ENCODE measurements at regions not wholly inside any gene's neighbourhood (a gene's known extent, or its start where the extent isn't known, plus 50 kb on each side); places are given as distances from the start of the nearest gene placed in this dataset.

DNA sequence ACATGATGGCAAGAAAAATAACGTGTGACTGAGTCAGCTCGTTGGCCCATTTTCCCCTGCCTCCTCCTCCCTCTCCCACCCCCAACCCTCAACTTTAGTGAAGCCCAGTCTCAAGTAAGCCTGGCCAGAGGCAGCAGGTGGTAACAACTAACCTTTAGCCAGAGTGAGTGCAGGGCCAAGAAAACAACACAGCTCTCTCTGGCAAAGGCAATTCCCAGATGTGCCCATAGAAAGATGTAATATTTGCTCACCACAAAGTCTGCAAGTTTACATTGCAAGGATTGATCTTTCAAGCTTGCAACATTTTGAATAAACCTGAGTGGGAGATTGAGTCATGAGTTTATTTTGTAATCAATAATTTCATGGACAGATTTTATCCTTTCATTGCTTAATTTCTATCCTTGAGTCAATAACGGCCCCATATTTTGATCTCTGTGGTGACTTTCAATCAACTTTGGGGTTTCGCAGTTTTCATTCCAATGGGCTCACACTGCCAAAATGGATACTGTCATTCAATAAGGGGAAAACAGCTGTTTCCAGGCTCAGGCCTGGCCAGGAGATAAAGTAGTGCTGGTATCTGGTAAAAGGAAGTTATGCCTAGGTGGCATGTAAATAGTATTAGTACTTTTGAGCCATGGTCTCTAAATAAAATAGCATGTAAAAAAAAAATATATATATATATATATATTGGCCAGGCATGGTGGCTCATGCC, 130.7 kb upstream of the TMEM164 start:
- no peak for TF ChIP-seq BHLHE40 (IDR thresholded peaks at IDR 0.05; ENCODE audit: borderline replicate concordance)
- no peak for TF ChIP-seq SUZ12 (IDR thresholded peaks at IDR 0.05)
- TF ChIP-seq FOXM1 (IDR thresholded peaks at IDR 0.05; ENCODE audit: borderline replicate concordance) = no peak
- no peak for TF ChIP-seq SP1 (IDR thresholded peaks at IDR 0.05)
- TF ChIP-seq, protein P1, sequence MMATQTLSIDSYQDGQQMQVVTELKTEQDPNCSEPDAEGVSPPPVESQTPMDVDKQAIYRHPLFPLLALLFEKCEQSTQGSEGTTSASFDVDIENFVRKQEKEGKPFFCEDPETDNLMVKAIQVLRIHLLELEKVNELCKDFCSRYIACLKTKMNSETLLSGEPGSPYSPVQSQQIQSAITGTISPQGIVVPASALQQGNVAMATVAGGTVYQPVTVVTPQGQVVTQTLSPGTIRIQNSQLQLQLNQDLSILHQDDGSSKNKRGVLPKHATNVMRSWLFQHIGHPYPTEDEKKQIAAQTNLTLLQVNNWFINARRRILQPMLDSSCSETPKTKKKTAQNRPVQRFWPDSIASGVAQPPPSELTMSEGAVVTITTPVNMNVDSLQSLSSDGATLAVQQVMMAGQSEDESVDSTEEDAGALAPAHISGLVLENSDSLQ (IDR thresholded peaks at IDR 0.05) = no peak
- TF ChIP-seq ZNF384 (IDR thresholded peaks at IDR 0.05) = no peak
- no peak for TF ChIP-seq L3MBTL2 (conservative IDR thresholded peaks at IDR 0.05)
- TF ChIP-seq FOXA1 (IDR thresholded peaks at IDR 0.05) = no peak
- no peak for TF ChIP-seq ELF4 (IDR thresholded peaks at IDR 0.05)
- no peak for TF ChIP-seq FOXK2 (IDR thresholded peaks at IDR 0.05)
- TF ChIP-seq LEF1 (IDR thresholded peaks at IDR 0.05; ENCODE audit: borderline replicate concordance) = no peak
- no peak for TF ChIP-seq HDGF (IDR thresholded peaks at IDR 0.05; ENCODE audit: borderline replicate concordance)
- TF ChIP-seq NFRKB (IDR thresholded peaks at IDR 0.05) = no peak
- TF ChIP-seq ARNT (IDR thresholded peaks at IDR 0.05) = no peak
- TF ChIP-seq CTBP1 (IDR thresholded peaks at IDR 0.05; ENCODE audit: borderline replicate concordance) = no peak
- DNase-seq (ENCODE audit: extremely low spot score) = no peak
- ChIA-PET CTCF (interaction anchor here (0.6 to 2.8 kb wide), 4 partner anchors 14 to 159 kb away, joined by 3 to 13 read pairs (median 7); no protein-coding TSS in a partner anchor), POLR2A (no interaction called here)

DNA sequence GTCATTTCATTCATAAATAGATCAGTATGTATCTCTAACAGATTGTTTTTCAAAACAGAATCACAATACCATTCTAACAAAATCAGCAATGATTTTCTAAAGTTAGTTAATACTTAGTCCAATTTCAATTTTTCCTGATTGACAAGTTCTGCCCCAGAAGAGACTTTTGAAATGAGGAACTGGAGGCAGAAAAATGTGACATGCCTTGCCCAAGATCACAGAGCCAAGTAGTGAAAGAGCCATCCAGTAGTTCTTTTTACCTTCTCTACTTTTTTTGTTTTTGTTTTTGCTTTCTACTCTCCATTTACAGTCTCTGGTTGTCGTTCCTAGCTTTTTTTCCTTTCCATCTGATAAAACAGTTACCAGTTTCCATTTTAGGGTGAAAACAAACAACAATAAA, 129.3 kb upstream of the TMEM164 start:
- DNase-seq (ENCODE audit: extremely low spot score) = no peak
- CTCF ChIA-PET = no interaction called here
- POLR2A ChIA-PET = no interaction called here
- no peak for TF ChIP-seq BHLHE40 (IDR thresholded peaks at IDR 0.05; ENCODE audit: borderline replicate concordance)
- no peak for TF ChIP-seq ELF4 (IDR thresholded peaks at IDR 0.05)
- TF ChIP-seq, protein P1 (IDR thresholded peaks at IDR 0.05) = no peak
- TF ChIP-seq CTBP1 (IDR thresholded peaks at IDR 0.05; ENCODE audit: borderline replicate concordance) = no peak
- TF ChIP-seq ARNT (IDR thresholded peaks at IDR 0.05) = no peak
- no peak for TF ChIP-seq NFRKB (IDR thresholded peaks at IDR 0.05)
- TF ChIP-seq SUZ12 (IDR thresholded peaks at IDR 0.05) = no peak

DNA sequence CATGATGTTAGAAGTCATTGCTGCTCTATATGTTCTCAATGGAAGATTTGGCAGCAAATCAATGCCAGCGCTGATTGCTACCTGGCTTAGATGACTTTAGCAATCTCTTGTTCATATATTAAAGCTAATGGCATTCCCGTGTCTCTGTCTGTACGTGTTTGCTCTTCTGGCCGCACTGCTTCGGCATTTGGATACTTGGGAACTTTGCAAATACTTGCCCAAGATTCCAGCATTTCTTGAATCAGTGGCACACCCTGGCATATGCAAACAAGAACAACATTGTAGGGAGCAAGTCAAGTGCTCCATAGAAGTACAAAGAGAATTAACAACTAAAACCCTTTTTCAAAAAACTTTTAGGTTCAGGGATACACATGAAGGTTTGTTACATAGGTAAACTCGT, 128.9 kb upstream of the TMEM164 start:
- CTCF ChIA-PET = no interaction called here
- no peak for TF ChIP-seq SUZ12 (IDR thresholded peaks at IDR 0.05)
- TF ChIP-seq L3MBTL2 (conservative IDR thresholded peaks at IDR 0.05) = no peak
- no peak for TF ChIP-seq BHLHE40 (IDR thresholded peaks at IDR 0.05; ENCODE audit: borderline replicate concordance)
- TF ChIP-seq FOXM1 (IDR thresholded peaks at IDR 0.05; ENCODE audit: borderline replicate concordance) = no peak
- TF ChIP-seq TARDBP (IDR thresholded peaks at IDR 0.05) = no peak
- no peak for TF ChIP-seq LEF1 (IDR thresholded peaks at IDR 0.05; ENCODE audit: borderline replicate concordance)
- TF ChIP-seq FOXK2 (IDR thresholded peaks at IDR 0.05) = no peak
- TF ChIP-seq CTBP1 (IDR thresholded peaks at IDR 0.05; ENCODE audit: borderline replicate concordance) = no peak
- TF ChIP-seq NFRKB (IDR thresholded peaks at IDR 0.05) = no peak
- no peak for TF ChIP-seq FOXA1 (IDR thresholded peaks at IDR 0.05)
- no peak for TF ChIP-seq ELF4 (IDR thresholded peaks at IDR 0.05)
- no peak for TF ChIP-seq ZNF384 (IDR thresholded peaks at IDR 0.05)
- no peak for TF ChIP-seq SP1 (IDR thresholded peaks at IDR 0.05)
- TF ChIP-seq HDGF (IDR thresholded peaks at IDR 0.05; ENCODE audit: borderline replicate concordance) = no peak
- TF ChIP-seq ARNT (IDR thresholded peaks at IDR 0.05) = no peak
- TF ChIP-seq, protein P1 (IDR thresholded peaks at IDR 0.05) = no peak
- POLR2A ChIA-PET = no interaction called here
- DNase-seq (ENCODE audit: extremely low spot score) = no peak

DNA sequence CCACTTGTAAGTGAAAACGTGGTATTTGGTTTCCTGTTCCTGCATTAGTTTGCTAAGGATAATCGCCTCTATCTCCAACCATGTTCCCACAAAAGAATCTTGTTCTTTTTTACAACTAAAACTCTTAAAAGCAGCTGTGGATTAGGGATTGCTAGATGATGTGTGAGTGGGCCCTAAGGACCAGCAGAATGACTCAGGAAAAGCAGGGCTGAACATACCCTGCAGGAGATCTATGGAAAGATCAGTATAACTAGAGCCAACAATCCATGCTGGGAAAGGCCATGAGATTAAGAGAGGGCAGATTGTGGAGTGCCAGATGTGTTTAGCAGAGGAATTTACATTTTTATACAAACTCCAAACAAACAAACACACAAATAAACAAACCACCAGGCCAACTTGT, 128.4 kb upstream of the TMEM164 start:
- ChIA-PET CTCF (no interaction called here), POLR2A (no interaction called here)
- TF ChIP-seq ZNF384 (IDR thresholded peaks at IDR 0.05) (no peak), CTBP1 (IDR thresholded peaks at IDR 0.05; ENCODE audit: borderline replicate concordance) (no peak), ELF4 (IDR thresholded peaks at IDR 0.05) (no peak), TARDBP (IDR thresholded peaks at IDR 0.05) (no peak), ARNT (IDR thresholded peaks at IDR 0.05) (no peak), SUZ12 (IDR thresholded peaks at IDR 0.05) (no peak), LEF1 (IDR thresholded peaks at IDR 0.05; ENCODE audit: borderline replicate concordance) (no peak), SP1 (IDR thresholded peaks at IDR 0.05) (no peak), NFRKB (IDR thresholded peaks at IDR 0.05) (no peak)
- TF ChIP-seq, protein P1 (IDR thresholded peaks at IDR 0.05) = no peak
- no peak for DNase-seq (ENCODE audit: extremely low spot score)

DNA sequence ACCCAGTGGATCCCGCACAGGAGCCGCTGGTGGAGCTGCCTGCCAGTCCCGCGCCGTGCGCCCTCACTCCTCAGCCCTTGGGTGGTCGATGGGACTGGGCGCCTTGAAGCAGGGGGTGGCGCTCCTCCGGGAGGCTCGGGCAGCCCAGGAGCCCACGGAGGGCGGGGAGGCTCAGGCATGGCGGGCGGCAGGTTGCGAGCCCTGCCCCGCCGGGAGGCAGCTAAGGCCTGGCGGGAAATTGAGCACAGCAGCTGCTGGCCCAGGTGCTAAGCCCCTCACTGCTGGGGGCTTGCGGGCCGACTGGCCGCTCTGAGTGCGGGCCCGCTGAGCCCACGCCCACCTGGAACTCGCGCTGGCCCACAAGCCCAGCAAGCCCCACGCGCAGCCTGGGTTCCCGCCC, 127.1 kb upstream of the TMEM164 start:
- DNase-seq (ENCODE audit: extremely low spot score) = no peak
- POLR2A ChIA-PET = no interaction called here
- CTCF ChIA-PET = interaction anchor here (2.7 kb wide), 1 partner anchor 15 kb away, joined by 17 read pairs; no protein-coding TSS in a partner anchor
- no peak for TF ChIP-seq ELF4 (IDR thresholded peaks at IDR 0.05)
- no peak for TF ChIP-seq L3MBTL2 (conservative IDR thresholded peaks at IDR 0.05)
- TF ChIP-seq CTBP1 (IDR thresholded peaks at IDR 0.05; ENCODE audit: borderline replicate concordance) = no peak
- TF ChIP-seq FOXK2 (IDR thresholded peaks at IDR 0.05) = no peak
- TF ChIP-seq FOXA1 (IDR thresholded peaks at IDR 0.05) = no peak

Data from HEK293T (cell line).